ENCODE measurements at regions not wholly inside any gene's neighbourhood (a gene's known extent, or its start where the extent isn't known, plus 50 kb on each side); places are given as distances from the start of the nearest gene placed in this dataset.

DNA sequence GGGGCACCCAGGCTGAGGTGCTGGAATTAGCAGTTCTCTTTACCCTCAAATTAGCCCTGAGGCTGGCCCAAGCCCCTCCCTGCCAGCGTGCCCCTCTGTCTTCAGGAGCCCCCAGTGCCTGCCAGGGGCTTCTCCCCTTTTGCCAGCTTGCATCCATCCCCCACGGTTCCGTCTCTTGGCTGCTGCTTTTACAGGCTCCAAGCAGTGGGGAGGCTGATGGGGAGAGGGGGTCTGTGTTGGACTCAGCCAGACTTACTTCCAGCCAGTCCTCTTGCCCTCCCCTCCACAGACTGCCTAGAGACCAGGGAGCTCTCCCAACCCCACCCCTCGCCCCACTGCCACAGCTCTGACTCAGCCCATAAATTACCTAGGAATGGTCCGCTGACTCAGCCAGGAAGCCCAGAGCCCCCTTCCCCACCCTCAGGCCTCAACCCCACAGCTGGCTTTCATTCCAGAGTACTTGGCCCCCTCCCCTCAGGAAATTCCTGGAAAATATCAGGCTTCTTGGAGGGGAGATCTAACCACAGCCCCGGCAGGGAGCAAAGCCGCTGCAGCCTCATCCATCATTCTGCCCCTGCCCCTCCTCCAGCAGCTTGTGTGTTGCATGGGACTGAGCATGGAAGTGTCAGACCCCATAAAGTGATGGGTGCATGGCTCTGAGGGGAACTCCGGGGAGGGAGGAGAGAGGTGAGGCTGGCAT is 184.6 kb downstream of the ZFP36L2 start:
- TF ChIP-seq, protein P1, sequence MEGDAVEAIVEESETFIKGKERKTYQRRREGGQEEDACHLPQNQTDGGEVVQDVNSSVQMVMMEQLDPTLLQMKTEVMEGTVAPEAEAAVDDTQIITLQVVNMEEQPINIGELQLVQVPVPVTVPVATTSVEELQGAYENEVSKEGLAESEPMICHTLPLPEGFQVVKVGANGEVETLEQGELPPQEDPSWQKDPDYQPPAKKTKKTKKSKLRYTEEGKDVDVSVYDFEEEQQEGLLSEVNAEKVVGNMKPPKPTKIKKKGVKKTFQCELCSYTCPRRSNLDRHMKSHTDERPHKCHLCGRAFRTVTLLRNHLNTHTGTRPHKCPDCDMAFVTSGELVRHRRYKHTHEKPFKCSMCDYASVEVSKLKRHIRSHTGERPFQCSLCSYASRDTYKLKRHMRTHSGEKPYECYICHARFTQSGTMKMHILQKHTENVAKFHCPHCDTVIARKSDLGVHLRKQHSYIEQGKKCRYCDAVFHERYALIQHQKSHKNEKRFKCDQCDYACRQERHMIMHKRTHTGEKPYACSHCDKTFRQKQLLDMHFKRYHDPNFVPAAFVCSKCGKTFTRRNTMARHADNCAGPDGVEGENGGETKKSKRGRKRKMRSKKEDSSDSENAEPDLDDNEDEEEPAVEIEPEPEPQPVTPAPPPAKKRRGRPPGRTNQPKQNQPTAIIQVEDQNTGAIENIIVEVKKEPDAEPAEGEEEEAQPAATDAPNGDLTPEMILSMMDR (IDR thresholded peaks at IDR 0.05): no peak
- TF ChIP-seq POLR2AphosphoS5 (IDR thresholded peaks at IDR 0.05; ENCODE audit: low read depth, low read length) (no peak), SIN3A (IDR thresholded peaks at IDR 0.05; ENCODE audit: borderline replicate concordance, insufficient read depth, low read depth, low read length) (no peak)

Data from Panc1 (cell line).